Spleen (tissue), 11 donors: ENCODE measurements at regions not wholly inside any gene's neighbourhood (a gene's known extent, or its start where the extent isn't known, plus 50 kb on each side); places are given as distances from the start of the nearest gene placed in this dataset.

ENCODE experiments used
- DNase-seq: peaks from one replicate; pipeline ENCODE4 v3.0.0-alpha.2; 2020
- H3K27ac ChIP-seq, 8 donors: fragments of 200-600 bp; sonication (generic) in 7 of 8; 1 replicate in 4 of 8; 2 replicates in 4 of 8; pipeline versions ENCODE4 v1.5.0 to v1.8.0; 2016 to 2021; ENCODE audit warnings: inconsistent platforms in 4 of 8, mild to moderate bottlenecking in 4 of 8, moderate library complexity in 1 of 8
- H3K27me3 ChIP-seq, 7 donors: fragments of 200-600 bp; sonication (generic) in 6 of 7; replicated peaks in 1 of 7; 1 replicate in 4 of 7; 2 replicates in 3 of 7; pipeline versions ENCODE4 v1.5.0 to v1.8.0; 2016 to 2021; ENCODE audit warnings: inconsistent platforms in 3 of 7, mild to moderate bottlenecking in 1 of 7
- H3K36me3 ChIP-seq, 6 donors: fragments of 200-600 bp; sonication (generic) in 5 of 6; 1 replicate in 4 of 6; 2 replicates in 2 of 6; pipeline versions ENCODE4 v1.5.0 to v1.8.0; 2016 to 2021; ENCODE audit warnings: inconsistent platforms in 2 of 6
- H3K4me1 ChIP-seq, 6 donors: fragments of 200-600 bp; sonication (generic) in 5 of 6; 1 replicate in 3 of 6; 2 replicates in 3 of 6; pipeline versions ENCODE4 v1.5.0 to v1.8.0; 2016 to 2021; ENCODE audit warnings: inconsistent platforms in 3 of 6
- H3K4me3 ChIP-seq, 8 donors: fragments of 200-600 bp; sonication (generic) in 7 of 8; 1 replicate in 4 of 8; 2 replicates in 4 of 8; pipeline versions ENCODE4 v1.5.0 to v1.8.0; 2016 to 2021; ENCODE audit warnings: inconsistent platforms in 4 of 8, mild to moderate bottlenecking in 4 of 8, moderate library complexity in 2 of 8
- H3K9me3 ChIP-seq, 8 donors: fragments of 200-600 bp; sonication (generic) in 7 of 8; 1 replicate in 4 of 8; 2 replicates in 4 of 8; pipeline versions ENCODE4 v1.5.0 to v1.8.0; 2016 to 2021; ENCODE audit warnings: inconsistent platforms in 4 of 8
- POLR2A ChIP-seq, 3 donors: fragments of 450-650 bp; IDR thresholded peaks; one replicate each; pipeline ENCODE4 v1.5.1; 2017; ENCODE audit warnings: antibody characterized with exemption in 3 of 3, mild to moderate bottlenecking in 1 of 3
- POLR2AphosphoS5 ChIP-seq, 3 donors: sonication (generic); formaldehyde crosslinking; IDR thresholded peaks; one replicate each; pipeline ENCODE4 v1.5.1; 2017; ENCODE audit warnings: antibody characterized with exemption in 3 of 3
- WGBS, 5 donors: extraction: QIAGEN DNeasy Blood & Tissue Kit in 3 of 5; methylation state at CpG; one replicate each; pipeline versions ENCODE4 v1.1.5 to v1.1.7; 2013 to 2018; 5-methylcytosine and 5-hydroxymethylcytosine counted together
- intact Hi-C: fragments of 100-400 bp; cut with DNase I; formaldehyde crosslinking; loops from one replicate; pipeline ENCODE4 v1.15.0; 2023; ENCODE audit warnings: low total_unique reads
- TF ChIP-seq, protein P1 (sequence below), 11 experiments: fragments of 200-600 bp in 7 of 11; fragments of 450-650 bp in 4 of 11; sonication (generic) in 4 of 11; IDR thresholded peaks in 8 of 11; conservative IDR thresholded peaks in 3 of 11; 1 replicate in 7 of 11; 2 replicates in 4 of 11; pipeline versions ENCODE4 v1.4.0 to v1.8.0; 2016 to 2021; ENCODE audit warnings: antibody characterized with exemption in 11 of 11, inconsistent platforms in 4 of 11, mild to moderate bottlenecking in 1 of 11
- donor health status: healthy with polysubstance abuse.
- donor health status: DM: no; HTN: no; CAD: no; lungs with moderate emphysema.
- donor health status: DM: no; HTN: no; CAD: no.
- donor health status: Bipolar disorder and iron deficiency.
- donor health status: healthy.
- donor health status: DM: no; HTN: no; CAD: no.
- donor health status: DM: yes; HTN: yes; CAD: no.

DNA sequence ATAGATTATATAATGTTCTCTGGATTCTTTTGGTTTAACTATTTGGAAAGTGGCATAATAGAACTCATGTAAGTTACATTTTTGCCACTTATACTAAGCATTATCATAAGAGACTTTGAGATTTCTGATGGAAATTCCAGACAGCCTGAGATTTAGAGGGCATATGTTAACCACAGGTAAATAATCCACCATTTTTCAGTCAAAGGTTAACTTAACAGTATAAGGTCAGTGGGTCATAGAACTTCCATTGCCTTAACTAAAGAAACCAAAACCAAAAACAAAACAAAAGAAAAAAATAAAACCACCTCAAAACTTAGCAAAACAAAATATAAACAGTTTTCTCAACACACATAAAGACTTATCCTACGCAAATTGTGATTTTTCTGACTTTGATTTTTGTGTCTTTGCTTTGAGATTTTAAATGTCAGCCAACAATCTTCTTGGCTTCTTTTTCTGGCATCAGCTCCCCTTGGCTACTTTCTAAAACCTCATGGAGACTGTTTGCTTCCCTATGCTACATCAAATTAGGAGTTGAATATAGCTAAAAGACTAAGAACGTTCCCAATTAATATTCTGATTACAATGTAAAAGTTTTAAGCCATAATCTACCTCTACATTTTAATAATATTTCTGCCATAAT lies 430.1 kb upstream of the DAB2 start:
- no peak overlapping the region for H3K27ac ChIP-seq
- no peaks in the 10 kb centered on the region for H3K4me1 ChIP-seq
- H3K36me3 ChIP-seq: no peaks in the 10 kb centered on the region
- no peak for DNase-seq
- no peaks in the 10 kb centered on the region for H3K27me3 ChIP-seq
- no peaks in the 10 kb centered on the region for H3K9me3 ChIP-seq
- no peak overlapping the region for H3K4me3 ChIP-seq
- intact Hi-C loops: no loop called here
- TF ChIP-seq, protein P1, sequence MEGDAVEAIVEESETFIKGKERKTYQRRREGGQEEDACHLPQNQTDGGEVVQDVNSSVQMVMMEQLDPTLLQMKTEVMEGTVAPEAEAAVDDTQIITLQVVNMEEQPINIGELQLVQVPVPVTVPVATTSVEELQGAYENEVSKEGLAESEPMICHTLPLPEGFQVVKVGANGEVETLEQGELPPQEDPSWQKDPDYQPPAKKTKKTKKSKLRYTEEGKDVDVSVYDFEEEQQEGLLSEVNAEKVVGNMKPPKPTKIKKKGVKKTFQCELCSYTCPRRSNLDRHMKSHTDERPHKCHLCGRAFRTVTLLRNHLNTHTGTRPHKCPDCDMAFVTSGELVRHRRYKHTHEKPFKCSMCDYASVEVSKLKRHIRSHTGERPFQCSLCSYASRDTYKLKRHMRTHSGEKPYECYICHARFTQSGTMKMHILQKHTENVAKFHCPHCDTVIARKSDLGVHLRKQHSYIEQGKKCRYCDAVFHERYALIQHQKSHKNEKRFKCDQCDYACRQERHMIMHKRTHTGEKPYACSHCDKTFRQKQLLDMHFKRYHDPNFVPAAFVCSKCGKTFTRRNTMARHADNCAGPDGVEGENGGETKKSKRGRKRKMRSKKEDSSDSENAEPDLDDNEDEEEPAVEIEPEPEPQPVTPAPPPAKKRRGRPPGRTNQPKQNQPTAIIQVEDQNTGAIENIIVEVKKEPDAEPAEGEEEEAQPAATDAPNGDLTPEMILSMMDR (IDR thresholded peaks at IDR 0.05 in 8 of 11, conservative IDR thresholded peaks at IDR 0.05 in 3 of 11): no peak
- 78 to 88% (median 84%) methylated on average over 2 of the region's 2 CpGs for WGBS, 5 donors

GRCh38 chr5:39850291-39850690 lies 425.5 kb upstream of the DAB2 start:
- Histone ChIP-seq H3K36me3 (no peaks in the 10 kb centered on the region), H3K27me3 (no peaks in the 10 kb centered on the region), H3K4me3 (no peak overlapping the region), H3K27ac (no peak overlapping the region), H3K9me3 (no peaks in the 10 kb centered on the region), H3K4me1 (no peaks in the 10 kb centered on the region)
- TF ChIP-seq POLR2AphosphoS5 (IDR thresholded peaks at IDR 0.05): no peak
- TF ChIP-seq, protein P1 (IDR thresholded peaks at IDR 0.05 in 8 of 11, conservative IDR thresholded peaks at IDR 0.05 in 3 of 11): no peak
- no peak for TF ChIP-seq POLR2A (IDR thresholded peaks at IDR 0.05)
- 76 to 84% (median 78%) methylated on average over 4 of the region's 4 CpGs for WGBS, 5 donors
- intact Hi-C loops: no loop called here
- no peak for DNase-seq

GRCh38 chr5:39846144-39846543 lies 421.4 kb upstream of the DAB2 start:
- DNase-seq: no peak
- intact Hi-C loops: no loop called here
- H3K27me3 ChIP-seq: no peaks in the 10 kb centered on the region
- H3K27ac ChIP-seq: no peak overlapping the region
- no peaks in the 10 kb centered on the region for H3K4me1 ChIP-seq
- H3K36me3 ChIP-seq: no peaks in the 10 kb centered on the region
- no peaks in the 10 kb centered on the region for H3K9me3 ChIP-seq
- TF ChIP-seq POLR2AphosphoS5 (IDR thresholded peaks at IDR 0.05): no peak
- TF ChIP-seq, protein P1 (IDR thresholded peaks at IDR 0.05 in 8 of 11, conservative IDR thresholded peaks at IDR 0.05 in 3 of 11): no peak
- no peak for TF ChIP-seq POLR2A (IDR thresholded peaks at IDR 0.05)
- no peak overlapping the region for H3K4me3 ChIP-seq

DNA sequence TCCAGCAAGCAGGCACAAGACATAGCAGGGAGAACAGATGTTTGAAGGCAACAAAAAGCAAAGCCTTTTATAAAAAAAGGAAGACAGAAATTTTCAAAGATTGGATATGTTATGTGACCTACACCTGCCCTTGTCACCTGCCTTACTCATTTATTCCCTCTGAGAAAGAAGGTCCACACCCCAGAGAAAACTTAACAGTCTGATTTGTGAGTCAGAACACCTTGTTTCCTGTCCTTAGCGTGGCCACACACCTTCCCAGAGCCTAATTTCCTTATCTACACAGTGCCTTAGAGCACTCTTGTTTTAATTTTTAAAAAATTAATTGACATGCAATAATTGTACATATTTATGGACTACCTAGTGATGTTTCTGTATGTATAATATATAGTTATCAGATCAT lies 419.0 kb upstream of the DAB2 start:
- H3K36me3 ChIP-seq: no peaks in the 10 kb centered on the region
- H3K27me3 ChIP-seq: no peaks in the 10 kb centered on the region
- H3K27ac ChIP-seq: no peak overlapping the region
- no peak for TF ChIP-seq POLR2A (IDR thresholded peaks at IDR 0.05)
- TF ChIP-seq, protein P1 (IDR thresholded peaks at IDR 0.05 in 8 of 11, conservative IDR thresholded peaks at IDR 0.05 in 3 of 11): no peak
- no peak for TF ChIP-seq POLR2AphosphoS5 (IDR thresholded peaks at IDR 0.05)
- peaks cover 0 to 21% (median 16%) of the 10 kb centered on the region in 8 donors for H3K9me3 ChIP-seq
- DNase-seq: no peak
- H3K4me3 ChIP-seq: no peak overlapping the region
- intact Hi-C loops: no loop called here
- H3K4me1 ChIP-seq: no peaks in the 10 kb centered on the region
- 40 to 56% (median 47%) methylated on average over 1 of the region's 1 CpG for WGBS, 5 donors
